Neural progenitor cell (in vitro differentiated cells): ENCODE measurements at regions not wholly inside any gene's neighbourhood (a gene's known extent, or its start where the extent isn't known, plus 50 kb on each side); places are given as distances from the start of the nearest gene placed in this dataset.

Experiments
- CTCF ChIP-seq: fragments of 200-600 bp; sonication (generic); IDR thresholded peaks from 2 replicates; pipeline ENCODE4 v1.5.1; 2017; ENCODE audit warnings: antibody characterized with exemption, mild to moderate bottlenecking
- EZH2 ChIP-seq: fragments of 200-600 bp; sonication (generic); IDR thresholded peaks from 2 replicates; pipeline ENCODE4 v1.6.1; 2017; ENCODE audit warnings: antibody characterized with exemption, mild to moderate bottlenecking, moderate library complexity

- TF ChIP-seq CTCF: no peak
- no peak for TF ChIP-seq EZH2
Observed at GRCh38 chr2:59756150-59756549, 797.3 kb downstream of the BCL11A start.
